ENCODE measurements at regions not wholly inside any gene's neighbourhood (a gene's known extent, or its start where the extent isn't known, plus 50 kb on each side); places are given as distances from the start of the nearest gene placed in this dataset.

- TF ChIP-seq, protein P1, sequence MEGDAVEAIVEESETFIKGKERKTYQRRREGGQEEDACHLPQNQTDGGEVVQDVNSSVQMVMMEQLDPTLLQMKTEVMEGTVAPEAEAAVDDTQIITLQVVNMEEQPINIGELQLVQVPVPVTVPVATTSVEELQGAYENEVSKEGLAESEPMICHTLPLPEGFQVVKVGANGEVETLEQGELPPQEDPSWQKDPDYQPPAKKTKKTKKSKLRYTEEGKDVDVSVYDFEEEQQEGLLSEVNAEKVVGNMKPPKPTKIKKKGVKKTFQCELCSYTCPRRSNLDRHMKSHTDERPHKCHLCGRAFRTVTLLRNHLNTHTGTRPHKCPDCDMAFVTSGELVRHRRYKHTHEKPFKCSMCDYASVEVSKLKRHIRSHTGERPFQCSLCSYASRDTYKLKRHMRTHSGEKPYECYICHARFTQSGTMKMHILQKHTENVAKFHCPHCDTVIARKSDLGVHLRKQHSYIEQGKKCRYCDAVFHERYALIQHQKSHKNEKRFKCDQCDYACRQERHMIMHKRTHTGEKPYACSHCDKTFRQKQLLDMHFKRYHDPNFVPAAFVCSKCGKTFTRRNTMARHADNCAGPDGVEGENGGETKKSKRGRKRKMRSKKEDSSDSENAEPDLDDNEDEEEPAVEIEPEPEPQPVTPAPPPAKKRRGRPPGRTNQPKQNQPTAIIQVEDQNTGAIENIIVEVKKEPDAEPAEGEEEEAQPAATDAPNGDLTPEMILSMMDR (IDR thresholded peaks at IDR 0.05; ENCODE audit: unreplicated experiment in 3 of 3) = no peak
- Mint-ChIP-seq H3K36me3 (ENCODE audit: low read depth) (no peaks in the 10 kb centered on the region), H3K4me1 (no peaks in the 10 kb centered on the region)
Observed at GRCh38 chr3:43970351-43970750, 271.3 kb upstream of the TOPAZ1 start.

GRCh38 chr3:43970920-43971319, 270.8 kb upstream of the TOPAZ1 start:
- TF ChIP-seq, protein P1 (IDR thresholded peaks at IDR 0.05; ENCODE audit: unreplicated experiment in 3 of 3) = no peak
- Mint-ChIP-seq H3K4me1 (no peaks in the 10 kb centered on the region), H3K4me3 (no peak overlapping the region), H3K27ac (no peak overlapping the region), H3K36me3 (ENCODE audit: low read depth) (no peaks in the 10 kb centered on the region), H3K9me3 (peaks cover under 1% of the 10 kb centered on the region), H3K27me3 (ENCODE audit: low read depth) (peaks cover 18% of the 10 kb centered on the region)

More at GRCh38 chr3:43970351-43970750, 271.3 kb upstream of the TOPAZ1 start:
- H3K9me3 Mint-ChIP-seq = no peaks in the 10 kb centered on the region
- no peak overlapping the region for H3K4me3 Mint-ChIP-seq
- H3K27me3 Mint-ChIP-seq (ENCODE audit: low read depth) = peaks cover 14% of the 10 kb centered on the region
- no peak overlapping the region for H3K27ac Mint-ChIP-seq

DNA sequence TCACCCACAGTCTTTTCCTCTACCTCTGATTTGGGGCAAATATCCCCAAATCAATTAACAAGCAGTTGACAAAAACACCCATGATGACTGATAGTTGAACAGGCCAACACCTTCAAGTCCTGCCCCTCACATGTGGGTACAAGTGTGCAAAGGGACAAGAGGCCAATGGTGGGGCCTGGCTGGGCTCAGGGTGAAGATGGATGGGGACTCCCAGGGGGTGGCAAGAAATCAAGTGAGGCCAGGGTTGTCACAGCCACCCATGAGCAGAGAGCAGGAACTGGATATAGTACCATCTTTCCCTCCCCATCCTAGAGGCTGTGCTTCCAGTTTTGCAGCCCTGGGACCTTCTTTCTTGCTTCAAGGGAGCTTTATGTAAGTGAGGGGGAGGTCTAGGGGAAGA, 270.2 kb upstream of the TOPAZ1 start:
- TF ChIP-seq, protein P1 (IDR thresholded peaks at IDR 0.05; ENCODE audit: unreplicated experiment in 3 of 3) = no peak

GRCh38 chr3:43978708-43979107, 263.0 kb upstream of the TOPAZ1 start:
- H3K36me3 Mint-ChIP-seq (ENCODE audit: low read depth) = no peaks in the 10 kb centered on the region
- TF ChIP-seq, protein P1 (IDR thresholded peaks at IDR 0.05; ENCODE audit: unreplicated experiment in 3 of 3) = no peak
- H3K27ac Mint-ChIP-seq = no peak overlapping the region
- peaks cover 5% of the 10 kb centered on the region for H3K9me3 Mint-ChIP-seq
- H3K4me1 Mint-ChIP-seq = no peaks in the 10 kb centered on the region
- H3K4me3 Mint-ChIP-seq = no peak overlapping the region
- H3K27me3 Mint-ChIP-seq (ENCODE audit: low read depth) = peaks cover 23% of the 10 kb centered on the region

More for the DNA sequence above, 270.2 kb upstream of the TOPAZ1 start:
- H3K36me3 Mint-ChIP-seq (ENCODE audit: low read depth) = no peaks in the 10 kb centered on the region
- no peak overlapping the region for H3K4me3 Mint-ChIP-seq
- H3K4me1 Mint-ChIP-seq = no peaks in the 10 kb centered on the region
- no peak overlapping the region for H3K27ac Mint-ChIP-seq
- peaks cover 3% of the 10 kb centered on the region for H3K9me3 Mint-ChIP-seq
- peaks cover 18% of the 10 kb centered on the region for H3K27me3 Mint-ChIP-seq (ENCODE audit: low read depth)

GRCh38 chr3:43979645-43980044, 262.0 kb upstream of the TOPAZ1 start:
- Mint-ChIP-seq H3K4me3 (no peak overlapping the region), H3K36me3 (ENCODE audit: low read depth) (no peaks in the 10 kb centered on the region), H3K9me3 (peaks cover 9% of the 10 kb centered on the region), H3K4me1 (no peaks in the 10 kb centered on the region), H3K27me3 (ENCODE audit: low read depth) (peaks cover 23% of the 10 kb centered on the region), H3K27ac (no peak overlapping the region)
- TF ChIP-seq, protein P1 (IDR thresholded peaks at IDR 0.05; ENCODE audit: unreplicated experiment in 3 of 3) = no peak
